ENCODE measurements at regions not wholly inside any gene's neighbourhood (a gene's known extent, or its start where the extent isn't known, plus 50 kb on each side); places are given as distances from the start of the nearest gene placed in this dataset.
"Not testable (repeated sequence)": the region's sequence is repeated elsewhere in the genome, so short reads cannot be mapped to it uniquely, and the experiment has no call there.

GRCh38 chr7:73147681-73148080, 61.8 kb upstream of the SPDYE9 start:
- H2AFZ ChIP-seq; H3K4me2 ChIP-seq; H3K27me3 Mint-ChIP-seq (ENCODE audit: insufficient read depth, low read depth, poor library complexity); H3K36me3 Mint-ChIP-seq (ENCODE audit: low read depth); H3K27ac ChIP-seq (ENCODE audit: low read depth); H3K4me1 Mint-ChIP-seq; H4K20me1 ChIP-seq (replicated peaks; ENCODE audit: insufficient read depth); H3K4me1 ChIP-seq (ENCODE audit: insufficient read depth); H3F3A ChIP-seq (replicated peaks; ENCODE audit: low read depth); H3K9me3 Mint-ChIP-seq; H3K36me3 ChIP-seq (ENCODE audit: insufficient read depth); H3K27ac Mint-ChIP-seq; ATAC-seq; H3K4me3 Mint-ChIP-seq; H3K9me2 ChIP-seq (ENCODE audit: insufficient read depth); DNase-seq (ENCODE audit: low spot score); H3K27me3 ChIP-seq (ENCODE audit: insufficient read depth); H3K79me2 ChIP-seq (replicated peaks; ENCODE audit: insufficient read depth); H3K4me3 ChIP-seq: not testable (repeated sequence)

GRCh38 chr7:73143993-73144392, 58.2 kb upstream of the SPDYE9 start:
- not testable (repeated sequence) for H3K27me3 Mint-ChIP-seq (ENCODE audit: insufficient read depth, low read depth, poor library complexity); H3K4me3 Mint-ChIP-seq; H3K9me3 Mint-ChIP-seq; H3K9me2 ChIP-seq (ENCODE audit: insufficient read depth); H3K79me2 ChIP-seq (replicated peaks; ENCODE audit: insufficient read depth); H3K27ac ChIP-seq (ENCODE audit: low read depth); ATAC-seq; H3K27me3 ChIP-seq (ENCODE audit: insufficient read depth); H3K4me2 ChIP-seq; H3K4me3 ChIP-seq; H2AFZ ChIP-seq; H3K27ac Mint-ChIP-seq; H4K20me1 ChIP-seq (replicated peaks; ENCODE audit: insufficient read depth); DNase-seq (ENCODE audit: low spot score); H3K36me3 ChIP-seq (ENCODE audit: insufficient read depth); H3K4me1 ChIP-seq (ENCODE audit: insufficient read depth); H3K36me3 Mint-ChIP-seq (ENCODE audit: low read depth); H3F3A ChIP-seq (replicated peaks; ENCODE audit: low read depth); H3K4me1 Mint-ChIP-seq

- not testable (repeated sequence) for H3K4me2 ChIP-seq; H3K36me3 Mint-ChIP-seq (ENCODE audit: low read depth); H3K4me3 ChIP-seq; H3K4me1 Mint-ChIP-seq; ATAC-seq; H3K27ac ChIP-seq (ENCODE audit: low read depth); H3K27me3 Mint-ChIP-seq (ENCODE audit: insufficient read depth, low read depth, poor library complexity); H3K9me3 Mint-ChIP-seq; H3K36me3 ChIP-seq (ENCODE audit: insufficient read depth); H3K27ac Mint-ChIP-seq; H3K9me2 ChIP-seq (ENCODE audit: insufficient read depth); H3K4me1 ChIP-seq (ENCODE audit: insufficient read depth); H2AFZ ChIP-seq; DNase-seq (ENCODE audit: low spot score); H4K20me1 ChIP-seq (replicated peaks; ENCODE audit: insufficient read depth); H3K79me2 ChIP-seq (replicated peaks; ENCODE audit: insufficient read depth); H3K27me3 ChIP-seq (ENCODE audit: insufficient read depth); H3K4me3 Mint-ChIP-seq; H3F3A ChIP-seq (replicated peaks; ENCODE audit: low read depth)
These were observed 52.1 kb upstream of the SPDYE9 start for GRCh38 chr7:73137922-73138321.

Measured in GM23338 (cell line).